ENCODE measurements at regions not wholly inside any gene's neighbourhood (a gene's known extent, or its start where the extent isn't known, plus 50 kb on each side); places are given as distances from the start of the nearest gene placed in this dataset.

DNA sequence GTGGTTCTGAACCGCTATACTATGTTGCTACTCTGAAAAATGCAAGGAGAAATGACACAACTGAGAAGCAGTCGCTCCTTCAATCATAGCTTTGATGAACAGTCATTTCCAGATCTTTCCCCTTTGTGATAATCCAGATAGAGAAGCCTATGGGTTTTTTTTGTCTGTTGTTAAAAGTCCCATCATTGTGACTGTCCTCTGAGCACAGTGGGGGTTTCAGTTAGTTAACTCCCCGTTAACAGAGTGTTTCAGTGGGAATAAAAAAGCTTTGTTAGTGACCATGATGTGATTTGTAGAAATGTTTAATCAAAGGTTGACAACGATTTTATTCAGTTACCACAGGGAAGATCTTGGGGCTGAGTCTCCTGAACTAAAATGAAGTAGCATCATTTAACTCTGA lies 176.2 kb upstream of the MAOA start:
- TF ChIP-seq, protein P1, sequence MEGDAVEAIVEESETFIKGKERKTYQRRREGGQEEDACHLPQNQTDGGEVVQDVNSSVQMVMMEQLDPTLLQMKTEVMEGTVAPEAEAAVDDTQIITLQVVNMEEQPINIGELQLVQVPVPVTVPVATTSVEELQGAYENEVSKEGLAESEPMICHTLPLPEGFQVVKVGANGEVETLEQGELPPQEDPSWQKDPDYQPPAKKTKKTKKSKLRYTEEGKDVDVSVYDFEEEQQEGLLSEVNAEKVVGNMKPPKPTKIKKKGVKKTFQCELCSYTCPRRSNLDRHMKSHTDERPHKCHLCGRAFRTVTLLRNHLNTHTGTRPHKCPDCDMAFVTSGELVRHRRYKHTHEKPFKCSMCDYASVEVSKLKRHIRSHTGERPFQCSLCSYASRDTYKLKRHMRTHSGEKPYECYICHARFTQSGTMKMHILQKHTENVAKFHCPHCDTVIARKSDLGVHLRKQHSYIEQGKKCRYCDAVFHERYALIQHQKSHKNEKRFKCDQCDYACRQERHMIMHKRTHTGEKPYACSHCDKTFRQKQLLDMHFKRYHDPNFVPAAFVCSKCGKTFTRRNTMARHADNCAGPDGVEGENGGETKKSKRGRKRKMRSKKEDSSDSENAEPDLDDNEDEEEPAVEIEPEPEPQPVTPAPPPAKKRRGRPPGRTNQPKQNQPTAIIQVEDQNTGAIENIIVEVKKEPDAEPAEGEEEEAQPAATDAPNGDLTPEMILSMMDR (tag by site-specific recombination; IDR thresholded peaks at IDR 0.05) = no peak
- TF ChIP-seq, protein P2, sequence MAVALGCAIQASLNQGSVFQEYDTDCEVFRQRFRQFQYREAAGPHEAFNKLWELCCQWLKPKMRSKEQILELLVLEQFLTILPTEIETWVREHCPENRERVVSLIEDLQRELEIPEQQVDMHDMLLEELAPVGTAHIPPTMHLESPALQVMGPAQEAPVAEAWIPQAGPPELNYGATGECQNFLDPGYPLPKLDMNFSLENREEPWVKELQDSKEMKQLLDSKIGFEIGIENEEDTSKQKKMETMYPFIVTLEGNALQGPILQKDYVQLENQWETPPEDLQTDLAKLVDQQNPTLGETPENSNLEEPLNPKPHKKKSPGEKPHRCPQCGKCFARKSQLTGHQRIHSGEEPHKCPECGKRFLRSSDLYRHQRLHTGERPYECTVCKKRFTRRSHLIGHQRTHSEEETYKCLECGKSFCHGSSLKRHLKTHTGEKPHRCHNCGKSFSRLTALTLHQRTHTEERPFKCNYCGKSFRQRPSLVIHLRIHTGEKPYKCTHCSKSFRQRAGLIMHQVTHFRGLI (tag by site-specific recombination; IDR thresholded peaks at IDR 0.05) = no peak
- no peak for TF ChIP-seq ZNF114 (tag by site-specific recombination; IDR thresholded peaks at IDR 0.05)
